Smooth muscle cell (in vitro differentiated cells): ENCODE measurements at regions not wholly inside any gene's neighbourhood (a gene's known extent, or its start where the extent isn't known, plus 50 kb on each side); places are given as distances from the start of the nearest gene placed in this dataset.

Experiments used
- DNase-seq: peaks from one replicate; lab custom pipeline; 2025; ENCODE audit not compliant: unreplicated experiment; lab: John Stamatoyannopoulos, UW
- H2AFZ ChIP-seq: fragments of 200-600 bp; sonication (generic); 2 replicates; pipeline ENCODE4 v1.6.0; 2016; ENCODE audit warnings: antibody characterized with exemption, low read depth, mild to moderate bottlenecking
- H3F3A ChIP-seq: fragments of 200-600 bp; sonication (generic); 2 replicates; pipeline ENCODE4 v1.6.0; 2017; ENCODE audit warnings: antibody characterized with exemption, low read depth
- H3K27ac ChIP-seq: fragments of 200-600 bp; sonication (generic); 2 replicates; pipeline ENCODE4 v1.5.1; 2016; ENCODE audit warnings: low read depth, mild to moderate bottlenecking
- H3K27me3 ChIP-seq: fragments of 200-600 bp; sonication (generic); 2 replicates; pipeline ENCODE4 v1.6.1; 2016; ENCODE audit warnings: low read depth, mild to moderate bottlenecking
- H3K36me3 ChIP-seq: fragments of 200-600 bp; sonication (generic); 2 replicates; pipeline ENCODE4 v1.5.1; 2016; ENCODE audit warnings: low read depth
- H3K4me1 ChIP-seq: fragments of 200-600 bp; sonication (generic); 2 replicates; pipeline ENCODE4 v1.5.1; 2016; ENCODE audit warnings: low read depth
- H3K4me2 ChIP-seq: fragments of 200-600 bp; sonication (generic); 2 replicates; pipeline ENCODE4 v1.6.0; 2016; ENCODE audit warnings: mild to moderate bottlenecking
- H3K4me3 ChIP-seq: fragments of 200-600 bp; sonication (generic); 2 replicates; pipeline ENCODE4 v1.5.1; 2016; ENCODE audit warnings: mild to moderate bottlenecking
- H3K79me2 ChIP-seq: fragments of 200-600 bp; sonication (generic); 2 replicates; pipeline ENCODE4 v1.6.0; 2016; ENCODE audit warnings: low read depth, mild to moderate bottlenecking
- H3K9ac ChIP-seq: fragments of 200-600 bp; sonication (generic); 2 replicates; pipeline ENCODE4 v1.6.0; 2016; ENCODE audit warnings: low read depth
- H3K9me3 ChIP-seq: fragments of 200-600 bp; sonication (generic); replicated peaks from 2 replicates; pipeline ENCODE4 v1.5.1; 2016; ENCODE audit warnings: low read depth
- H4K20me1 ChIP-seq: fragments of 200-600 bp; sonication (generic); 2 replicates; pipeline ENCODE4 v1.6.0; 2016; ENCODE audit warnings: low read depth
- CTCF ChIP-seq: fragments of 200-600 bp; sonication (generic); IDR thresholded peaks from 2 replicates; pipeline ENCODE4 v1.5.1; 2017; ENCODE audit warnings: borderline replicate concordance, mild to moderate bottlenecking, antibody characterized with exemption; ENCODE audit not compliant: insufficient read depth, poor library complexity, severe bottlenecking
- WGBS: methylation state at CpG from one replicate; pipeline ENCODE4 v1.1.7; 2016; ENCODE audit warnings: low lambda C conversion rate; 5-methylcytosine and 5-hydroxymethylcytosine counted together

- Histone ChIP-seq H3K27me3 (peaks cover 9% of the 10 kb centered on the region), H3K9me3 (no peaks in the 10 kb centered on the region), H3K36me3 (no peaks in the 10 kb centered on the region), H3K9ac (no peak overlapping the region), H3K79me2 (no peaks in the 10 kb centered on the region), H3F3A (no peaks in the 10 kb centered on the region), H3K4me3 (no peak overlapping the region), H4K20me1 (no peaks in the 10 kb centered on the region), H3K4me2 (no peak overlapping the region), H2AFZ (no peak overlapping the region), H3K27ac (no peak overlapping the region), H3K4me1 (no peaks in the 10 kb centered on the region)
- no peak for TF ChIP-seq CTCF
- 81% methylated on average over 2 of the region's 2 CpGs for WGBS
- DNase-seq, result no peak
These were observed 294.6 kb downstream of the GAS1 start for GRCh38 chr9:86652736-86653135.

- Histone ChIP-seq H3K36me3 (no peaks in the 10 kb centered on the region), H3F3A (no peaks in the 10 kb centered on the region), H3K9me3 (no peaks in the 10 kb centered on the region), H3K4me2 (no peak overlapping the region), H3K9ac (no peak overlapping the region), H3K4me1 (peaks cover under 1% of the 10 kb centered on the region), H3K27ac (no peak overlapping the region), H2AFZ (no peak overlapping the region), H3K79me2 (no peaks in the 10 kb centered on the region), H3K4me3 (no peak overlapping the region), H4K20me1 (no peaks in the 10 kb centered on the region), H3K27me3 (peaks cover 9% of the 10 kb centered on the region)
- 88% methylated on average over 4 of the region's 4 CpGs for WGBS
- TF ChIP-seq CTCF, result no peak
- DNase-seq, result no peak
These were observed 295.7 kb upstream of the TUT7 start for GRCh38 chr9:86649913-86650312.

- Histone ChIP-seq H3K9ac (no peak overlapping the region), H3K9me3 (no peaks in the 10 kb centered on the region), H2AFZ (no peak overlapping the region), H3K4me1 (peaks cover 11% of the 10 kb centered on the region), H4K20me1 (no peaks in the 10 kb centered on the region), H3K27ac (no peak overlapping the region), H3K79me2 (no peaks in the 10 kb centered on the region), H3K36me3 (no peaks in the 10 kb centered on the region), H3K4me3 (no peak overlapping the region), H3F3A (no peaks in the 10 kb centered on the region), H3K4me2 (no peak overlapping the region), H3K27me3 (peaks cover 9% of the 10 kb centered on the region)
- TF ChIP-seq CTCF, result no peak
- DNase-seq, result no peak
- 92% methylated on average over 6 of the region's 6 CpGs for WGBS
These were observed 294.6 kb upstream of the TUT7 start for GRCh38 chr9:86648828-86649170.

- Histone ChIP-seq H3F3A (no peaks in the 10 kb centered on the region), H3K4me1 (peaks cover 14% of the 10 kb centered on the region), H3K9me3 (no peaks in the 10 kb centered on the region), H3K27me3 (peaks cover 9% of the 10 kb centered on the region), H3K4me2 (no peak overlapping the region), H3K27ac (no peak overlapping the region), H3K4me3 (no peak overlapping the region), H4K20me1 (no peaks in the 10 kb centered on the region), H3K9ac (no peak overlapping the region), H3K36me3 (no peaks in the 10 kb centered on the region), H3K79me2 (no peaks in the 10 kb centered on the region), H2AFZ (no peak overlapping the region)
- TF ChIP-seq CTCF, result no peak
- DNase-seq, result no peak
- 94% methylated on average over 4 of the region's 4 CpGs for WGBS
These were observed 294.1 kb upstream of the TUT7 start for GRCh38 chr9:86648156-86648827.
